ENCODE measurements at regions not wholly inside any gene's neighbourhood (a gene's known extent, or its start where the extent isn't known, plus 50 kb on each side); places are given as distances from the start of the nearest gene placed in this dataset.

DNA sequence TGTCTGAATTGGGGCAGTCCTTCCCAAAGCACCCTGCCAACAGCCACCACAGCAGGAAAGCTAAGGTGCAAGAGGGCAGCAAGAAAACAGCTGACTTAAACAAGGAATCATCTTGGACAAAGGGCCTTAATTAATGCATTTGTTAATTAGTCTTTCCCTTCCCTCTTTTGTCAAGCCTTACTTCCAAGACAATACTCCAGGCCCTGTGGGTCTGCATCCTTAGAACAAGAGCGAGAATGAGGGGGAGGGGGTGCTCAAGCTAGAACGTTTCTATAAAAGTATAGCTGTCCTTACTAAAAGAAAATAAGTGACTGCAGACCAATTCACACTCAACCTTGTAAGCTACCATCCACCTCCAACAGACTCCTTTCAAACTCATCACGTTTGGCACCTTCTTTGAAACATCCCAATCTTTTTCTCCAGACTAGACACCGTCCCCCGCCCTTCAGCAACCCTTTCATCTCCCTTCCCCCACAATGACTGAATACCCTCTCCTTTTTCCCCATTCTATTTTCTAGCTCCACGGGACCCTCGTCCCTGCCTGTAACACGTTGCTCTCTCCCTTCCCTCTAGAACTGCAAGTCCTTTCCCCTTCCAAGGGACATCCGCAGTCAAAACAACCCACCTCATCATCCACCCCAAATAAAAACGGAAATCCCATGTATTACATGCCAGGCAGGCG lies 85.7 kb upstream of the RNF38 start:
- Histone ChIP-seq H3K27ac (ENCODE audit: low read length) (peak overlapping the region; percentile 72), H3K9me2 (ENCODE audit: insufficient read depth, low read length) (no peaks in the 10 kb centered on the region), H2AFZ (ENCODE audit: low read depth, low read length) (peak overlapping the region; percentile 65), H3K4me2 (ENCODE audit: low read length) (peak overlapping the region; percentile 97), H4K20me1 (ENCODE audit: insufficient read depth) (no peaks in the 10 kb centered on the region), H3K36me3 (ENCODE audit: insufficient read depth, low read length) (no peaks in the 10 kb centered on the region), H3K79me2 (replicated peaks; ENCODE audit: insufficient read depth, low read length) (peaks cover 45% of the 10 kb centered on the region), H3K4me3 (ENCODE audit: low read length) (peak overlapping the region; percentile 98), H3K9me3 (ENCODE audit: low read length) (no peaks in the 10 kb centered on the region), H3F3A (ENCODE audit: insufficient read depth, low read length, poor library complexity, severe bottlenecking) (no peaks in the 10 kb centered on the region), H3K27me3 (ENCODE audit: insufficient read depth, low read depth, low read length) (no peaks in the 10 kb centered on the region), H3K9ac (ENCODE audit: low read length) (peak overlapping the region; percentile 74)
- no peak for TF ChIP-seq SMC3 (conservative IDR thresholded peaks at IDR 0.05; ENCODE audit: poor library complexity)
- TF ChIP-seq, protein P1, sequence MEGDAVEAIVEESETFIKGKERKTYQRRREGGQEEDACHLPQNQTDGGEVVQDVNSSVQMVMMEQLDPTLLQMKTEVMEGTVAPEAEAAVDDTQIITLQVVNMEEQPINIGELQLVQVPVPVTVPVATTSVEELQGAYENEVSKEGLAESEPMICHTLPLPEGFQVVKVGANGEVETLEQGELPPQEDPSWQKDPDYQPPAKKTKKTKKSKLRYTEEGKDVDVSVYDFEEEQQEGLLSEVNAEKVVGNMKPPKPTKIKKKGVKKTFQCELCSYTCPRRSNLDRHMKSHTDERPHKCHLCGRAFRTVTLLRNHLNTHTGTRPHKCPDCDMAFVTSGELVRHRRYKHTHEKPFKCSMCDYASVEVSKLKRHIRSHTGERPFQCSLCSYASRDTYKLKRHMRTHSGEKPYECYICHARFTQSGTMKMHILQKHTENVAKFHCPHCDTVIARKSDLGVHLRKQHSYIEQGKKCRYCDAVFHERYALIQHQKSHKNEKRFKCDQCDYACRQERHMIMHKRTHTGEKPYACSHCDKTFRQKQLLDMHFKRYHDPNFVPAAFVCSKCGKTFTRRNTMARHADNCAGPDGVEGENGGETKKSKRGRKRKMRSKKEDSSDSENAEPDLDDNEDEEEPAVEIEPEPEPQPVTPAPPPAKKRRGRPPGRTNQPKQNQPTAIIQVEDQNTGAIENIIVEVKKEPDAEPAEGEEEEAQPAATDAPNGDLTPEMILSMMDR (IDR thresholded peaks at IDR 0.05; ENCODE audit: poor library complexity, severe bottlenecking), result no peak
- no peak for TF ChIP-seq POLR2AphosphoS5 (IDR thresholded peaks at IDR 0.05)
- TF ChIP-seq EZH2 (IDR thresholded peaks at IDR 0.05; ENCODE audit: borderline replicate concordance, insufficient read depth, low read length, poor library complexity, severe bottlenecking), result no peak
- no peak for TF ChIP-seq TAF1 (IDR thresholded peaks at IDR 0.05; ENCODE audit: low read depth)
- TF ChIP-seq, protein P2, sequence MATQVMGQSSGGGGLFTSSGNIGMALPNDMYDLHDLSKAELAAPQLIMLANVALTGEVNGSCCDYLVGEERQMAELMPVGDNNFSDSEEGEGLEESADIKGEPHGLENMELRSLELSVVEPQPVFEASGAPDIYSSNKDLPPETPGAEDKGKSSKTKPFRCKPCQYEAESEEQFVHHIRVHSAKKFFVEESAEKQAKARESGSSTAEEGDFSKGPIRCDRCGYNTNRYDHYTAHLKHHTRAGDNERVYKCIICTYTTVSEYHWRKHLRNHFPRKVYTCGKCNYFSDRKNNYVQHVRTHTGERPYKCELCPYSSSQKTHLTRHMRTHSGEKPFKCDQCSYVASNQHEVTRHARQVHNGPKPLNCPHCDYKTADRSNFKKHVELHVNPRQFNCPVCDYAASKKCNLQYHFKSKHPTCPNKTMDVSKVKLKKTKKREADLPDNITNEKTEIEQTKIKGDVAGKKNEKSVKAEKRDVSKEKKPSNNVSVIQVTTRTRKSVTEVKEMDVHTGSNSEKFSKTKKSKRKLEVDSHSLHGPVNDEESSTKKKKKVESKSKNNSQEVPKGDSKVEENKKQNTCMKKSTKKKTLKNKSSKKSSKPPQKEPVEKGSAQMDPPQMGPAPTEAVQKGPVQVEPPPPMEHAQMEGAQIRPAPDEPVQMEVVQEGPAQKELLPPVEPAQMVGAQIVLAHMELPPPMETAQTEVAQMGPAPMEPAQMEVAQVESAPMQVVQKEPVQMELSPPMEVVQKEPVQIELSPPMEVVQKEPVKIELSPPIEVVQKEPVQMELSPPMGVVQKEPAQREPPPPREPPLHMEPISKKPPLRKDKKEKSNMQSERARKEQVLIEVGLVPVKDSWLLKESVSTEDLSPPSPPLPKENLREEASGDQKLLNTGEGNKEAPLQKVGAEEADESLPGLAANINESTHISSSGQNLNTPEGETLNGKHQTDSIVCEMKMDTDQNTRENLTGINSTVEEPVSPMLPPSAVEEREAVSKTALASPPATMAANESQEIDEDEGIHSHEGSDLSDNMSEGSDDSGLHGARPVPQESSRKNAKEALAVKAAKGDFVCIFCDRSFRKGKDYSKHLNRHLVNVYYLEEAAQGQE (IDR thresholded peaks at IDR 0.05; ENCODE audit: borderline replicate concordance), result no peak
- no peak for TF ChIP-seq MXI1 (conservative IDR thresholded peaks at IDR 0.05; ENCODE audit: poor library complexity, severe bottlenecking)
- no peak for TF ChIP-seq EP300 (conservative IDR thresholded peaks at IDR 0.05; ENCODE audit: poor library complexity, severe bottlenecking)
- no peak for TF ChIP-seq RAD21 (conservative IDR thresholded peaks at IDR 0.05)

DNA sequence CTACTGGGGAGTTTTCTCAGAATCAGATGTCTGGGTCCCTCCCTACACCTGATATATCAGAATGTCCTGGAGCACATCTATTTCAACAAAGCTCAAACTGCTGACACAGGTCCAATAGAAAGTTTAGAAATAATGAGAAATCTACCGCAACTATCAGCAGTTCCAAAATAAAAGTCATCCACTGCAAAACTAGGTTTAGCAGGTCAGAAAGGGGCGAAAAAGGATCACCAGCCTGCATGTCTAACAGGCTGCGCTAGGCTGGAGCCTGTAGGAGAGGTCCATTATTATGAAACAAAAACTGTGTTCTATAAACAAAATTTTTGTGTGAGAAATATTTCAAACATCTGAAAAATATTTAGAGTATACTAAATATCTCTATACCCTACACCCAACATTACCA lies 84.1 kb upstream of the RNF38 start:
- Histone ChIP-seq H3K27me3 (ENCODE audit: insufficient read depth, low read depth, low read length) (no peaks in the 10 kb centered on the region), H3K9me2 (ENCODE audit: insufficient read depth, low read length) (no peaks in the 10 kb centered on the region), H3K4me2 (ENCODE audit: low read length) (no peak overlapping the region), H3K9me3 (ENCODE audit: low read length) (no peaks in the 10 kb centered on the region), H3K9ac (ENCODE audit: low read length) (no peak overlapping the region), H3K36me3 (ENCODE audit: insufficient read depth, low read length) (no peaks in the 10 kb centered on the region), H4K20me1 (ENCODE audit: insufficient read depth) (no peaks in the 10 kb centered on the region), H3F3A (ENCODE audit: insufficient read depth, low read length, poor library complexity, severe bottlenecking) (no peaks in the 10 kb centered on the region), H2AFZ (ENCODE audit: low read depth, low read length) (no peak overlapping the region), H3K79me2 (replicated peaks; ENCODE audit: insufficient read depth, low read length) (peaks cover 57% of the 10 kb centered on the region), H3K27ac (ENCODE audit: low read length) (no peak overlapping the region), H3K4me3 (ENCODE audit: low read length) (no peak overlapping the region)
- TF ChIP-seq, protein P2 (IDR thresholded peaks at IDR 0.05; ENCODE audit: borderline replicate concordance), result no peak
